HG03520 (cell line): ENCODE measurements at regions not wholly inside any gene's neighbourhood (a gene's known extent, or its start where the extent isn't known, plus 50 kb on each side); places are given as distances from the start of the nearest gene placed in this dataset.

ENCODE experiments used
- ATAC-seq: cut with Tn5 transposase; IDR thresholded peaks from one replicate; pipeline ENCODE4 v1.9.1; 2021; ENCODE audit warnings: mild to moderate bottlenecking, moderate library complexity; ENCODE audit not compliant: unreplicated experiment

DNA sequence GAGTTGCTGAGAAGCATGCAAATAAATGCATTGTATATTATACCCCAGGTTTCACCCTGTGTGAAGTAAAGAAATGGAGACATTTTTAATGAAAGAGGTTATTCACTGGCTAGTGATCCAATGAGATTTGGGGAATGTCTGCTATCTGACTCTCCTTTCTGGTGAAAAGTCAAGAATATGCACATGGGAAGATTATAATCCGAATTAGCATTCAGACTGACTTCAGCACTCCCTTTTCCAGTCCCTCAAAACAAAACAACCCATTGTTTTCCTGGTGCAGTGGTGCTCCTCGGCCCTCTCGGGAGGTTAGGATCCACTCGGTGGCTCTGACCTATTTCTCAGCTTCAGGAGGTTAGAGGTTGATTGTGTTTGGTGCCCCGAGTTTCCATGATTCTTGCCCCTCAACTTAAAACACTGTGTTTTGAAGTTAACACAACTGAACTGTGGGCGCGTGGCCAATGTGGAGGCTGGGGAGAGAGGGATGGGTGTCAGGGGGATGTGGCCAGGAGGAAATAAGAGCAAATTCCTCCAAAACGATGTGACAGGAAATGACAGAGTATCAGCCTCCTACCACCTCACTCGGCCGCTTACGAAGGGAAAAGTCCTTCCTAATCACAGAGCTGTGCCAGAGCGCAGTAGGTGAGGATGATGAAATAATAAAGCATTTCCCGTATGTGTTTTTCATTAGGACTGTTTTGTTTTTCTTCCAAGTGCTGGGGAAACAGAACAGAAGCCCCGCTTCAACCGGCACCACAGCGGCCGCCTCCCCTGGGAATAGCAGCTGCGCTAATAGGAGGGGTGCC, 440.1 kb downstream of the MTX2 start:
- no peak for ATAC-seq

DNA sequence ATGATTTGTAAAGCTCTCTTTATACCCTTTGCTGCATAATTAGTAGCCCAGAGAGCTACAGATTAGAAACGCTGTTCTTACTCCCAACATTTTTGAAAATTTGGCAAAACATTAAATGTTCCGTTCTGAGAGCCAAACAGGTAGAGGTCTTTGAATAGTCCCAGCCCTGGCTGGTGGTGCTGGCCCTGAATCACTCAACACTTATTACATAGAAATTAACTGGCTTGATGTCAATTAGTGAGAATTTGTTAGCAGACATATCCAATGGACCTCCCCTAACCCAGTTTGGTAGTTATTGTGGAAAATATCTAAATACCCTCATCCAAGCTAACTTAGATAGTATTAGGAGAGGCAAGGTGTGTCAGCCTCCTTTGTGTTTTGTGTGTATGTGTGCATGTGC, 440.7 kb downstream of the MTX2 start:
- ATAC-seq, result no peak

DNA sequence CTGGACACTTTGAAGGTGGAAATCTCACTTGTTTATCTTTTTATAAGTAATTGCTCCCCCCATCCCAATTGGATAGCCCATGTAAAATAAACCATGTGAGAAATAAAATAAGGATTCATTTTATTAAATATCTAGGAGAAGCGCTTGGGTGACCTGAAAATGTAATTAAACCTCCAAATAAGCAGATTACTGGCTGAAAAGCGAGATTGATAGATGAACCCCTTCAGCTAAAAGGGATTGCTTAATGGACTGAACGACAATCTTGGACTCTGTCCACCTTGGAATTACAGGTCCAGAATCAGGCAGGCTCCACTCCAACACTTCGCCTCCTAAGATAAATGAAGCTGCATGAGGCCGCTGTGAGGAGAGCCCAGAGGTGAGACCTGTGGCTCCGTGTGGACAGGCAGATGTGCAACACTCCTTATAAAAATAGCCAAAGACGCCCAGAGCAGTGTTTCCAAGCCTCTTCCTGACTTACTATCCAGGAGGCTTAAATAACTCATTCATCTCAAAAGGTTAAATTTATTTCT, 441.5 kb downstream of the MTX2 start:
- ATAC-seq, result no peak

DNA sequence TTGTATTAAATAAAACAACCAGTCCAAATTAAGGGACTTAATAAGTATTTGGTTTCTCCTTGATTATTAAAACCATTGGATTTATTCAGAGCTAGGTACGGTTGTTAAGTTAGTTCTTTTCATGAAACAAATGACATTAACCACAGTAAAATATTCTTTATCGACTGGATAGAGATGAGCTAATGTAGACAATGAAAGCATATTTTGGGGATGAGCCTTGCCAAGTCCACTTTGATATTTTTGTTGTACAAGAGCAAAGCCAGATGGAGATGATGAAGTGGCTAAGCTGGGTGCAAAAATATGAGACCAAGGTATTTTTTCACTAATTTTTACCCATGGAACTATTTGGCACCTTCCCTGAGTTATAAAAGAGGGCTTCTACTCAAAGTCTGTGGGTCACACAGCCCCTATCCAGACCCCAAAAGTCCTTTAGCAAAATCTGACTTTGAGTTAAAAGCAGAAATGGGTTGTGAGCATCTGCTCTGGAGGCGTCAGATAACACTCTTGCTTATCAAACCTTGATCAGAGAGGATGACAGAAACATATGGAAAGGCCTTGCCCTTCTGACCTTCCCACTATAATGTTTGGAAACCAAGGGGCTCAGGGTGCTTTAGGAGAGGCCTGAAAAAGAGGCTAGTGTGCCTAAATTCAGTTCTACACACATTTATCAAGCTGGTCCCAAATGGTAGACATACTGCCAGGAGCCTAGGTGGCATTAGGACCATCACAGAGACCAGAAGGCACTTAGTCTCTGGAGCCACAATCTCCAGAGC, 456.8 kb downstream of the MTX2 start:
- no peak for ATAC-seq

DNA sequence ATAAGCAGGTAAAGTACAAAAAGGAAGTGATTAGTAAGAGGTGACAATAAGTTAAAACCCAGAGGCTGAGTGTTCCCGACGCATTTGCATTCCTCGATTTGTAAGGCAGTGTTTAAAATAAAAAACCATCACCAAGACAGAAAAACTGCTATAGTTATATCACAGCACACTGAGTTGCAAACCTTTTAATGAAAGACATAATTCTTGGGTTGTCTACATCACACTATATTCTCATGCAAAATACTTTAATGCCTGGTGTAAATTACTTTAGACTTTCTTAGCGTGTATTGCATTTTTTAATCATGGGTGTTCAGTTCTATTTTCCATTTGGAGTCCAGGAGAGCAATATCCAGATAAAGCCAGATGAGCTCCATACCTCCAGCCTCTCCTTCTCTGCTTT, 458.5 kb downstream of the MTX2 start:
- no peak for ATAC-seq

DNA sequence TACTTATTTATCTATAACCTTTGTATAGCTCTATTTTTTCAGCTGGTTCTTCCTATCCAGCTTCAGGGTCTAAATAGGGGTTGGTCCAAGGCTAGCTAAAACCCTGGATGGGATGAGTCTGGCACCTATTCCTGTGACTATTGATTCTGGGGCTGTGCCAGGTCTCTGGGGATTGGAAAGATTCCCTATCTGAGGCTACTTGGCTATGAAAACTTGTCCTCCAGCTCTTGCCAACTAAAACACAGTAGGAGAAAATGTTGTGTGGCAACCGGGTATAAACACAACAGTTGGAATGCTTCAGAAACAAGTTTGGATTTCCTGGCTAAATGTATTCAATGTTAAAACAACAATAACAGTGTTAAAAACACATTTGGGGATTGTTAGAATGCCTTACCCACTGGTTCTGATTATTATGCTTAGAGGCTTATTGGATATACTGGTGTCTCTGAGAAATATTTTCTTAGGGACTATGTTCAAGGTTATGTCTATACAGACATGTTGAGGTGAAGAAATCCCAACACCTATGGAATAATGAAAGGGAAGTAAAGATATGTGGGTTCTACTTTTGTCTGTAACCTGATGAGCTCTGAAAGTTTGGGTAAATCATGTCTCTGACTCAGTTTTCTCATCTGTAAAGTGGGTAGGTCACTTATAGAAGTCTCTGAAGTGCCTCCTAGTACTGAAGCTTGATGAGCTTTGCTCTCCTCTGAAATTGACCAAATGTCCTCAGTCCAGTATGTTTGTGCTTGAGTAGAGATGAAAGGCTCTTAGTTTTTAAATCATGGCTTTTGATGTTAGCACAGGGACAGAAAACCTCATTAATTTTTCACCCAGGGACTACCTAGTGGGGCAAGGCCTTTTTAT, 460.7 kb downstream of the MTX2 start:
- no peak for ATAC-seq

DNA sequence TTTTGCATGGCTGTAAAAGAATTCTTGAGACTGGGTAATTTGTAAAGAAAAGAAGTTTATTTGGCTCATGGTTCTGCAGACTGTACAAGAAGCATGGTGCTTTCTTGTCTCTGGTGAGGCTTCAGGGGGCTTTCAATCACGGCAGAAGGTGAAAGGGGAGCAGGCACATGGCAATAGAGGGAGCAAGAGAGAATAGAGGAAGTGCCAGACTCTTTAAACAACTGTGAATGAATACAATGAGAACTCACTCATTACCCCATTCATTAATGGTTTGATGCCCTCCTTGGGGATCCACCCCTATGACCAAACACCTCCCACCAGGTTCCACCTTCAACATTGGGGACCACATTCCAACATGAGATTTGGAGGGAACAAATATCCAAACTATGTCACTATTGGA, 463.5 kb downstream of the MTX2 start:
- ATAC-seq, result no peak

DNA sequence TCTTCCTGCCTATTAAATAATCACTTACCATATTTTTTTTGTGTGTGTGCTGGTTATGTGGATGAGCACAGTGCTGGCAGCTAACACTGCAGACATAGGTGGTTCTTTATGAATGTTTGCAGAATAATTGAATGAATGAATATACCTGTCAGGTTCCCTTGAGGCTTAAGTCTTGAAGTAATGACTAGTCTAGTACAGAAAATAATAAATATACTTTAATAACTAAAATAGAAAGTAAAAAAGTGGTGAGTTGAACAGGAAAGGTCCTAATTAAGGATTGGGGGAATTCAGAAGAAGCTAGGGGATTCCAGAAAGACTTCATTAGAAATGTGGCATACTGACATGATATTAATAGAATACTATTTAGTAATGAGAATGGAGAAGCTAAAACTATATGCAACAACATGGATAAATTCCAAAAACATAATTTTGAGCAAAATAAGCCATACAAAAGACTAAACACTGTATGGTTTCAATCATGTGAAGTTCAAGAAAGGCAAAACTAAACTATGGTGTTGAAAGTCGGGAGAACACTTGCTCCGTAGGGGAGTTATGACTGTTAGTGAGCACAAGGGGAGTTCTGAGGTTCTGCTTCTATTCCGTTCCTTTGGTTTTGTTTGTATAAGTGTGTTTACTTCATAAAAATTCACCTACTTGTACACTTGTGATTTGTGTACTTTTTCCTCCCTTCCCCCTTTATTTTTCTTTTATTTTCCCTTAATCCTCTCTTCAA, 464.6 kb downstream of the MTX2 start:
- ATAC-seq, result no peak

DNA sequence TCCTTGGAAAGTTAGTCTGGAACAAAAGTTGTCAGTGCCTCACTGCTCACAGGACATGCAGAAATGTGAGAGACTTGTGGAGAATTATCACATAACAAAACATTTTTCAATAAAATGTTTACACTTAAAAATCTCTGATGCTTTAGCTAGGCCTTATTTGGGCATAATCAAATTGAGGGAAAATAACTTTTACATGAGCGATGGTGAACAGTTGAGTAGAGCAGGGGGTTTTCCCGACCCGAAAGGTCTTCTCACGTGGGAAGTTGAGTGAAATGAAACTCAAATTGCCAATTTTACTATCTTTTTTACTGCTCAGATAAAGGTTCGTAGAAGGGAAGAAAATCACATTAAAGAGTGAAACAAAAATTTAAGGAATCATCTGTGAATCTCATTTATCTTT, 465.6 kb downstream of the MTX2 start:
- ATAC-seq, result no peak

DNA sequence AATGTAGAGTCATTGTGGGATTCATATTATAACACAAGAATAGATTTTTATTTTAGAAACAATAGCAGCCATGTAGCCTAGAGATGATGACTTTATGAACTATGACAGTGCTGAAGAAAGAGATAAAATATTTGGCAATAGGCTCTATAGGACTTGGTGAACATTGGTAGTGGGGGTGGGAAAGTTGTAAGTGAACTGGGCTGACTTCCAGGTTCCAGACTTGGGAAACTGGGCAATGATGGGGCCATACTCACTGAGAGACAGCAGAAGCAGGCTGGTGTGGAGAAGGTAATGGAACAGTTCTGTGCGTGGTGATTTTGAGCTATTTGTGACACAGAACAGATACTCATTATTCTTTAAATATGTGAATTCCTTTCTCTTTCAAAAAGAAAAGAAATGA, 470.3 kb upstream of the HNRNPA3 start:
- ATAC-seq, result no peak

DNA sequence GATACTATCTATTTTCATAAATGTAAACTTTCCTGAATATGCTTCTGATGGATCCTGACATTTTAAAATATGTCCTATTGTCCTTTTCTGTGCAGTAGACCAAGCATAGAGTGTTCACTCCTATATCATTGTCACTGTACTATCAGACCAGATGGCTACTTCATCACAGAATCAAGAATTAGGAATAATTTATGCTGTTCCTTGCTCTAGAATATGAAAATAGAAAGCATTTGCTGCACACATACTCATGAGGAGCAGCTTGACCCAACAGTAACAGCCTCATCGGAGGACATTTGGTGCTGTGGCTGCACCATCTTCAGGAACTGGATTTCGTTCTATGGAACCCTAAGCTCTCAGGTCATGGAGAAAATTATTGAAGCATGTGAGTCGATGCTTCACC, 468.9 kb upstream of the HNRNPA3 start:
- no peak for ATAC-seq

DNA sequence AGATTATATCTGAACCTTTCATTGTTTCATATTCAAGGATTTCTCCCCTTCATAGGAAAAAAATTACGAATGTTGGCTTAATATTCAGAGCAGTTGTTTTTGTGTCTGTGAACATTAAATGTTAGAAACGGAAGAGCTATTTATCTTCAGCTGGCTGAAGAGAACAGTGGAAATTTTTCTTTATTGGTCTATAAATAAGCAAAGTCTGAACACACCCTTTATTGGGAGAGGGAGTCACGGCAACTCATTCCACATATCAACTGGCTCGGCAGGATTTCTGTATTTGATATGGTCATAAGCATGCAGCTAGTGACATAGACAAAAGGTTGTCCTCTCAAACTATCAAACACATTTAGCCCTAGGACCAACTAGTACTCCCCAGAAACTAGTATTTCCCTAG, 468.4 kb upstream of the HNRNPA3 start:
- ATAC-seq, result no peak

DNA sequence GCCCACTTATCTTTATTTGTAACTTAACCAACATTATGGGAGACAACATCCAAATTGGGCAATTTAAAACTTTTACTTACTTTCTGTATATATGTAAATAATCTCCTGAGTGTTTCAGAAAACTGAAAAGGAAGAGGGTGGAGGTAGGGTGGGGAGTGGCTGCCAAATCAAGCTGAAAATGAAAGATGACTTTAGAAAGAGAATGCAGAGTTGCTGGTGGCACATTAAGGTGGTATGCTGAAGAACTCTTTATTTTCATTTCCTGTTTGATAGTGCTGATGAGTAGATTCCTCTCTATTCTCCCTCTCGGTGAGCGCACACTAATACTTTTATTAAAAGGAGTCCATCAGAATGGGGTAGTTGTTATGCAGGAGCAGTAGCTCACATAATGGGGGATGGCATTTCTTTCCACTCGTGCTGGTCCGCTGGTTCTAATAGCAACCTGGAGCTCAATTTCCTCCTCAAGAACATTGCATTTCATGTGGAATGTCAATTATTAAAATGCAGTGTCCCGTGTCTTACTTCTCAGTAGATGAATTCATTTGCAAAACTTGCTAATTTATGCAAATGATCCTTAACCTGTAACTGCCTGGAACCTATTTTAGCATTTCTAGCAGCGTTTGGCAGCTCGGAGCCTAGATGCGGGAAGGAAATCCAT, 466.9 kb upstream of the HNRNPA3 start:
- no peak for ATAC-seq

DNA sequence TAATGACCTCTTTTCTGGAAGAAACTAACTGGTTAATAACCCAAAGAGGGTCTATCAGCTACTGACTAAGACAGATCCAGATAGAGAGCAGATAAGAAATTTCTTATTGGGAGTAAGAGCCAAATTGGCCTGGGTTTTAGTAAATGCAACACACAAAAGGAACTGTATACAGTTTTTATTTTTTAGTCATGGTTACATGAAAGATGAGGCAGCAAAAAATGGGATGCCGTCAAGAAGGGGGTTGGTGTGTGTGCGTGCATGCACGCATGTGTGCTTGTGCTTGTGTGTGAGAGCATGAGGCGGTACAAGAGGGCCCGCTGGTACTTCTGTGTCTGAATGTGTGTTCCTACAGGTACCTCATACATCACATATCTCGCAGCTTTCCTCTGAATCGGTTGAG, 466.2 kb upstream of the HNRNPA3 start:
- ATAC-seq, result no peak

DNA sequence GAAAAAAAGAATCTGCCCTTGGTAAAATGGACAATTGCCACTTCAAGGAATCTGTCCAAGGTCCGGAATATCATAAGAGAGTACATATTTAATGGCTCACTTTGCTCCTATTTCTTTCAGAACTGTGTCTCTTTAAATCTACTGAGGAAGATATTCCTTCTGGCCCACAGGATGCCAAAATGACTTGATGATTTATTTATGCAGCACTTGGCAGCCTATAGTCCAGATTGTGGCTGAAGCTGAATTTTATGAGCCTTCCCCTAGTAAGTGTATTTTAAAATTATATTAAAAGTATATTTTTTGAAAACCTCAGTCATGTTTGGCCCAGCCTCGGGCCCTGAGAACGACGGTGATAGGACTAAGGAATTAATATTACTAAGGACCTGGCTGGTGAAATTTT, 465.1 kb upstream of the HNRNPA3 start:
- ATAC-seq, result no peak

DNA sequence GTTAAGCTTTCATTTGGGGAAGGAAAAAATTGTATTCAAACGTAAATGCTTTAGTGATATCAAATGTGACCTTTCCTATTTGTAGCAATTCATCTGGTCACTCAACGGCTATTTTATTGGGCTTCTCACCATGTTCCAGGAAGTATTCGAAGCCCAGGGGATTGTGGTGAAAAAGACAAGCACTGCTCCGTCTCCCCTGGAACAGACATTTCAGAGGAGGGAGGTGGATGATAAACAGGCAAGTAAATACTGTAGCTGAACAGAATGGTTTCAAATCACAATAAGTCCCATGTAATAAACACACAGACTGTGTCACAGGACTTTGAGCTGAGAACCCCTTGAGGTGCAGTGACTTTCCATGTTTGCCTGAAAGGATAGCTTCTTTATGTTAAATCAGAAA, 464.7 kb upstream of the HNRNPA3 start:
- no peak for ATAC-seq

DNA sequence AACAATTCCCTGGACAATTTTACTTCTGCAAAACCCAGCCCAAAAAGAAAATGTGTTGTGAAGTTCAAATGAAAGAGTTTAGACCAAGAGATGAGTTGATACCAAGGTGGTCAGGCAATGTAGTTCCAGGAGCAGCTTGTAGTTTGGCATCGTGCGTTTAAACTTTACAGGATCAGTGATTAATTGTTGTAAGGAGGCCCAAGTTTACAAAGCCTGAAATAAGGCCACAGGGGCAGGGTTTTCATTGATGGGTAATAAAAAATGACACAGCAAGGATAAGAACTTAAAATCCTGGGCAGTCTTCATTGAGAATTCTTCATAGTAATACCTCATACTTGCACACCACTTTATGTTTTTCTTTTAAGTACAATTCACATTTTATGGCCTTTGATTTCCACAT, 463.9 kb upstream of the HNRNPA3 start:
- no peak for ATAC-seq

DNA sequence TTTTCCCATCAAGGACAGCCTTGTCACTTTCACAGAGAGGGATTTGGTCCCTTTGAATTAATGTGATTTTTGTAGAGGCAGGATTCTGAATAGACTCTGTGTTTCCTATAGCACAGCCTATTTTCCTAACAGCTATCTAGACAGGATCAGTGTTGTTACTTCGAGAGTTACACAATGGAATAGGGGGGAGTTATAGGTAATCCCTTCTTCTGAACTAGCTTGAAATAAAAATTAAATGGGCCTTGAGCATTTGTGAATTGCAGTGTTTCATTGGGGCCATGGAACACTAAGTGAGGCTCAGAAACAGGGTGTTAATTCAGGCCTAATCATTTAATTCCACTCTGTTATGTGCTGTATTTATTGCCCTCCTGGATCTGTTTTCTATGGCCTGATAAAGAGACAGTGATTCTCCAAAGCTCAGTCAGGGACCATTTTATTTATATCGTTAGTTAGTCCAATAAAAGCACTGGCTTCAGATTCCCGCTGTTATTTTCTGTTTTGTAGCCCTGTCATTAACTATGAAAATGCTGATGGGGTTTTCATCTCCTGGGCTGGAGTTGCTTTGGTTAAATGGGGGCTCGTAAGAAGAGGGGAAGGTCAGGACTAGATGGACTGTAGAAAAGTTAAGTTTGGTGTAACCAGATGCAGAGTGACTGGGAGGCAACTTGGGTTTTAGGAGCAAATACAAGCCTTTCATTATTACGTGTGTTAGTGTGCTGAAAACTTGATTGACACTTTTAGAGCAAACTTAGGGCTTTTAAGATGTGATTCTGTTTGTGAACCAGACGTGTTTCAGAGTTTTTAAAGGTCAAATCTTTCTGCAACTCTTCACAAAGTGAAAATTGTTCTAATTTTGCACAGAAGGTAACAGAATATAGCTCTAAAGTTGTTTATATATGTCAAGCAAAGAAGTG, 461.0 kb upstream of the HNRNPA3 start:
- ATAC-seq, result no peak

DNA sequence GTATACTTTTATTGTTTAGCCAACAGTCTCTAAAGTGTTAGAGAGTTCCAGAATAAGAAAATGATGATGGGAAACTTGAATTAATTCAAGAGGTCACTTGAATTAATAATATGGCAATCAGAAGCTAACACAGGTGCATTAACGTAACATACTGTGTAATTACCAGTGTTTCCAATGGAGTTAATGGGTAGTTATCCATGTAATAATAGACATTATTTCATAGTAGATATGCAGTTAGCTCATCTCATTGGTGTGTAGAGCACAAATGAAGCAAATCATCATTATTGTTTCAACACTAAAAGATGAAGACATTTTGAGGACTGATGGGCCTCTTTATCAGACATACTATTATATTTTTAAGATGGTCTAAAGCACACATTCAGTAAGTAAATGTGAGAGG, 460.3 kb upstream of the HNRNPA3 start:
- ATAC-seq, result no peak
